ENCODE measurements at regions not wholly inside any gene's neighbourhood (a gene's known extent, or its start where the extent isn't known, plus 50 kb on each side); places are given as distances from the start of the nearest gene placed in this dataset.
"Not testable (repeated sequence)": the region's sequence is repeated elsewhere in the genome, so short reads cannot be mapped to it uniquely, and the experiment has no call there.

DNA sequence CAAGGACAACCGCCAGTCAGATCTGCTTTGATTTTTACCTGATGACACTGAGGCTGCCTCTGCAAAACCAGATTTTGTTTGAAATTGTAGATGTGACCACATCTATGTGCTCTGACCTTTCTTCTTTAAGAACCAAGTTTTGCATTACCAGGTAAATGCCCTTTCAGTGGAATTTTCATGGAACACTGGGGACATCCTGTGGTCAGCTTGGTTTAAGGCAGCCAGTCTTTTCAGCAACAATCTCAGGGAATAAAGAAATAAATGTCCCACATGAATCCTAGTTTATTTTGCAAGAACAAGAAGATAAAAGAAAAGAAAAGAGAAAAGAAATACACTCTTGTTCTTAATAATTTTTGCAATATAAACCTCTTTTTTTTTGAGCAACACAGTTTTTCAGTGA lies 90.6 kb downstream of the POU3F3 start:
- H3K4me1 Mint-ChIP-seq: no peaks in the 10 kb centered on the region
- no peaks in the 10 kb centered on the region for H3K36me3 Mint-ChIP-seq (ENCODE audit: low read depth)
- H3K9me3 Mint-ChIP-seq: no peaks in the 10 kb centered on the region
- no peak overlapping the region for H3K4me3 Mint-ChIP-seq
- no peak for DNase-seq
- ChIA-PET CTCF (no interaction called here), POLR2A (no interaction called here)
- no peak overlapping the region for H3K27ac Mint-ChIP-seq
- H3K27me3 Mint-ChIP-seq: peaks cover 3% of the 10 kb centered on the region

DNA sequence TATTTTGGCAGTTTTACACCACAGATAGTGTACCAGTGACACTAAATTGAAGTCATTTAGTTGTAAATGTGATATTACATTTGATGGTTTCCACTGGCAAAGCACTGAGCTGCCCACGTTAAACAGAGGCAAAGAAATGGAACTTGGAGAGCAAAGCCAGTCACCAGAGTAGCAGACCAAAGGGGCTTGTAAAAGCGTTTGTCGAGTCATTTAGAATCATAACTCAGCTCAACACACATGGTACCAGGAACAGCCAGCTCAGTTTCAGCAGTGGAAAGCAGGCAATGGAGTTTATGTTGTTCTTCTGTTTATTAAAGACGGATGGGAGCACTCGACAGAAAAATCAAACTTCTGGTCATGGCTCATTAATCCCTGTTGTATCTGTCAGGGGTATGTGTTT lies 91.2 kb downstream of the POU3F3 start:
- DNase-seq: no peak
- CTCF ChIA-PET: no interaction called here
- POLR2A ChIA-PET: no interaction called here
- Mint-ChIP-seq H3K9me3 (no peaks in the 10 kb centered on the region), H3K27me3 (peaks cover 3% of the 10 kb centered on the region), H3K36me3 (ENCODE audit: low read depth) (no peaks in the 10 kb centered on the region), H3K27ac (no peak overlapping the region), H3K4me1 (no peaks in the 10 kb centered on the region), H3K4me3 (no peak overlapping the region)

DNA sequence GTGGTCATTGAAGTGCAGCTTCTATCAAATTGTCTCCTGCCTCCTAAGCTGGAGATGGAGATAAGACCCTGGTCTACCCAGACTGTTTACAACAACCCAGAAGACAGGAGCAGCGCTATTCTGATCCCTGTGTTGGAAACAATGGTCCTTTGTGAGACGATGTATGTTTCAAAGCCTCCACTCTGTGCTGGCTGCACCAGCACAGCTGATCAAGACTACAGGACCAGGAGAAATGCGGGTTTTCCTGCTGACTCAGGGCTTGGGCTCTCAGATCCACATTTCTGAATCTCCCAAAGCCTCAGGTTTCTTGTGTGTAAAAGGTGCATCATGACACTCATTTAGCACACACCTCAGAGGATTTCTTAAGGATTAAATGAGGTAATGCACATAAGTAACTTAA lies 92.0 kb downstream of the POU3F3 start:
- no peaks in the 10 kb centered on the region for H3K4me1 Mint-ChIP-seq
- ChIA-PET CTCF (no interaction called here), POLR2A (no interaction called here)
- H3K9me3 Mint-ChIP-seq: no peaks in the 10 kb centered on the region
- H3K27me3 Mint-ChIP-seq: peaks cover 3% of the 10 kb centered on the region
- DNase-seq: no peak
- H3K27ac Mint-ChIP-seq: no peak overlapping the region
- no peak overlapping the region for H3K4me3 Mint-ChIP-seq
- H3K36me3 Mint-ChIP-seq (ENCODE audit: low read depth): no peaks in the 10 kb centered on the region

DNA sequence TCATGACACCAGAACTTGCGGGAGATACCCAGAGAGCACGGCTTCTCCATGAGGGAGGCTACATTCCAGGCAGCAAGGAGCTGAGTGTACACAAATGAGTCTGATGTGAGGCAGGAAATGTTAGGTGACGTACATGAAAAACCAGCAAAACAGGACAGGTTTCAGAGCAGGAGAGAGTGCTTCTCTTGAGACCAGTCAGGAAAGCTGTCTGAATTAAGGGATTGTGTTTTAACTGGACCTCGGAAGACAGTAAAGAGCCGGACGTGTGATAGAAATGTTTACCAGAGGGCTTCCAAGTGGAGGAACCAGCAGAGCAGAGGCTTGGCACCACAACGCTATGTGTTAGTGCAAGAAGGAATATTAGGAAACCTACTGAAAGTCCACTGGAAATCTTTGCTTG lies 90.4 kb upstream of the MRPS9 start:
- CTCF ChIA-PET; H3K4me1 Mint-ChIP-seq; H3K27ac Mint-ChIP-seq; H3K27me3 Mint-ChIP-seq; H3K4me3 Mint-ChIP-seq; H3K36me3 Mint-ChIP-seq (ENCODE audit: low read depth); POLR2A ChIA-PET; DNase-seq; H3K9me3 Mint-ChIP-seq: not testable (repeated sequence)

DNA sequence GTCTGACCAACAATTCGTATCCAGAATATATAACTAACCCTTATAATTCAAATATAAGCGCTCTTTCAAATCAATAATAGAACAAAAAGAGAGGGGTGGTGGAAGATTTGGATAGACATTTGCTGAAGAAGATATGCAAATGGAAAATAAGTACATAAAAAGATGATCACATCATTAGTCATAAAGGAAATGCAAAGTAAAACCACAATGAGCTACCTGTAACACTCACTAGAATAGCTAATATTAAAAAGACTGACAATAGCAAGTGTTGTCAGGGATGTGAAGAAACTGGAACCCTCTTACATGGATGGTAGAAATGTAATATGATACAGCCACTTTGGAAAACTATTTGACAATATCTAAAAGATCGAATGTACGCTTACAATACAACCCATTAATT lies 84.9 kb upstream of the MRPS9 start:
- Mint-ChIP-seq H3K27me3 (peaks cover 6% of the 10 kb centered on the region), H3K36me3 (ENCODE audit: low read depth) (no peaks in the 10 kb centered on the region), H3K27ac (no peak overlapping the region), H3K4me1 (no peaks in the 10 kb centered on the region), H3K4me3 (no peak overlapping the region), H3K9me3 (no peaks in the 10 kb centered on the region)
- ChIA-PET POLR2A (no interaction called here), CTCF (no interaction called here)
- DNase-seq: no peak

DNA sequence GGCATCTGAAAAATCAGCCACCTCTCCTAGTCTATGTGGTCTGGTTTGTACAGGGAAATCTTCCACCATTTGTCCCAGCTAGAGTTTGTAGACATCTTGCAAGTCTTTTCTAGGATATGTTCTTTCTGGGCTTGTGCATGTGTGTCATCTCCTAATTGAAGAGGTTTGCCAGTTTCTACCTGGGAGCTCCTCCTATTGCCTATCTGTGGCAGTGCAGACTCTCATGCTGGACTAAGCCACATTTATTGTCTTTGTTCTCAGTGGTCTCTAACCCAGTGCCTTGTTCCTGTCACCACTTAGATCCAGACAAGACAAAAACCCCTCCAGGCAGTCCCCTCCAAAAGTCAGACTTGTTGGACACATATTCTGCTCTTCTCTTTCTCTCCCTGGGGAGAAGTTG lies 72.0 kb upstream of the MRPS9 start:
- Mint-ChIP-seq H3K9me3 (peaks cover 3% of the 10 kb centered on the region), H3K36me3 (ENCODE audit: low read depth) (no peaks in the 10 kb centered on the region), H3K4me1 (peaks cover 2% of the 10 kb centered on the region), H3K4me3 (no peak overlapping the region), H3K27me3 (peaks cover 1% of the 10 kb centered on the region), H3K27ac (no peak overlapping the region)
- DNase-seq: no peak
- POLR2A ChIA-PET: no interaction called here
- CTCF ChIA-PET: no interaction called here

DNA sequence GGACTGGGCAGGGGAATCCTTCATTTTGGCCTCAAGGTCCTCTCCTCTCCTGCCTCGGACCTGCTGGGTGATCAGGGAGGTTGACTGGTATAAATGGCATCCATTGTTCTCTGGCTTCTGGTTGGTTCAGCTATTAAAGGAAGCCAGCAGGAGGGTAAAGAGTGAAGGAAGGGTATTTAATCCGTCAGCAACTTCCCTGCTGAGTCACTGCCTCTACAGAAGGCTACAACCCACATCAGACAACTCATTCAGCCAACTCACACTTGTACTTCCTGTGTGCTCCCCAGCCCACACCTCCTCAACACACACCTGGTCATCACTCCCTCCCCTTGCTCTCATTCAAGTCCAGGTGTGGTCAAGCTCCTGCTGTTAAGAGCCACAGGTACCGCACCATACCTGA lies 68.3 kb upstream of the MRPS9 start:
- no peaks in the 10 kb centered on the region for H3K9me3 Mint-ChIP-seq
- DNase-seq: no peak
- H3K27ac Mint-ChIP-seq: no peak overlapping the region
- ChIA-PET CTCF (no interaction called here), POLR2A (no interaction called here)
- H3K36me3 Mint-ChIP-seq (ENCODE audit: low read depth): no peaks in the 10 kb centered on the region
- no peak overlapping the region for H3K4me3 Mint-ChIP-seq
- peaks cover 2% of the 10 kb centered on the region for H3K4me1 Mint-ChIP-seq
- H3K27me3 Mint-ChIP-seq: no peaks in the 10 kb centered on the region

DNA sequence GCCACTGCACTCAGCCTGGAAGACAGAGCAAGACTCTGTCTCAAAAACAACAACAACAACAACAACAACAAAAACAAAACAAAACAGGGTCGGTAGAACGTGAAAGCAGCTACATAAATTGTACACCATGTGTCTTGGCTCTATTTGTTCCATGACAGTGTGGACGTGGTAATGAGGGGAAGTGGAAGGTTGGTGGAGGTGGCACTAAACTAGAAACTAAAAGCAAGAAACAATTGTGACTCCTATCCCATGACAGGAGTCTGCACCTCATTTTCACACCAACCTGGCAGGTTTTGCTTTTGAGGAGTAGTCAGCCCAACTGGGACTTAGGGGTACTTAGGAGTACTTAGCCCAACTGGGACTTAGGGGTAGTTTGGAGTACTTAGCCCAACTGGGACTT lies 62.5 kb upstream of the MRPS9 start:
- Mint-ChIP-seq H3K4me3 (no peak overlapping the region), H3K27ac (no peak overlapping the region), H3K36me3 (ENCODE audit: low read depth) (no peaks in the 10 kb centered on the region), H3K9me3 (no peaks in the 10 kb centered on the region), H3K27me3 (no peaks in the 10 kb centered on the region), H3K4me1 (no peaks in the 10 kb centered on the region)
- ChIA-PET CTCF (no interaction called here), POLR2A (no interaction called here)
- DNase-seq: no peak

DNA sequence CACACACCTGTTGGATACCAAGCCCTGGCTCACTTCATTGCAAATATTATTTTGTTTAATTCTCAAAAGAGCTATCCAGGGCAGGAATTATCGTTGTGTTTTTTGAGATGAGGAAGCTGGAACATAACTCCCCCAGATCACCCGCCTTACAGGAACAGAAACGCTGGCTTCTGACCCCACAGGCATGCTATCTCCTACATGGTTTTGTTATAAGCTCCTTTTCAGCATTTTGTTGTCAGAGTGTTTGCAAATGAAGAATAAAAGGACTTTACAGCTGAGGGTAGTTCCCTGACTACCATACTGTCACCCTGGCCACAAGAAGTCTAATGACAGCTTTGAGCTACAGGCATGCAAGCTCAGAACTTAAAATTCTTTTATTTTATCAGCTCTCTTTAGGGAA lies 62.0 kb upstream of the MRPS9 start:
- POLR2A ChIA-PET: no interaction called here
- Mint-ChIP-seq H3K36me3 (ENCODE audit: low read depth) (no peaks in the 10 kb centered on the region), H3K27me3 (no peaks in the 10 kb centered on the region), H3K4me1 (no peaks in the 10 kb centered on the region), H3K9me3 (no peaks in the 10 kb centered on the region), H3K27ac (no peak overlapping the region), H3K4me3 (no peak overlapping the region)
- no peak for DNase-seq
- CTCF ChIA-PET: interaction anchor here (0.9 kb wide), 1 partner anchor 43 kb away, joined by 3 read pairs; no protein-coding TSS in a partner anchor

DNA sequence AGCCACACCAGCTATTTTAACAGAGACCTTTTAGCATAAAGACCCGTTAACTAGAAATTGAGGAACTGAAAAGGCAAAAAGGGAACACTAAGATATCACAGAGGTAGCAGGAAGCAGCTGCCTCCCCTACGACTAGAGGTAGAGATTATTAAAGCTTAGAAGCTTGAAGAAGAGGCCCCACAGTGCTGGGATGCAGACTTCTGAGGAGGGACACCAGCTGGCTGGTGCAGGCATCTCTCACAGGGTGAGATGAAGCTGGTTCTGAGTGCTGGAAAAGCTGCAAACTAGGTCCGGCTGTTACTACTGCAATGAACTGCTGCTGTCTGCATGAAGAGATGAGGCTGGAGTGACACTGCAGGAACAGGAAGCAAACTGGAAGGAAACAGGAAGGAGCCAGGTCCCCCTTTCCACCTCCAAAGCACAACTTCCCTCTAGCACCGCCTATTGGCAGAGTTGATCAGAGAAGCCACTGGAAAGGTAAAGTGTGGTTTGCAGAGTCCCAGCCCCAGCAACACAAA lies 61.2 kb upstream of the MRPS9 start:
- ChIA-PET POLR2A (no interaction called here), CTCF (interaction anchor here (0.9 kb wide), 1 partner anchor 43 kb away, joined by 3 read pairs; no protein-coding TSS in a partner anchor)
- H3K36me3 Mint-ChIP-seq (ENCODE audit: low read depth): no peaks in the 10 kb centered on the region
- H3K4me3 Mint-ChIP-seq: no peak overlapping the region
- no peaks in the 10 kb centered on the region for H3K4me1 Mint-ChIP-seq
- H3K27ac Mint-ChIP-seq: no peak overlapping the region
- H3K9me3 Mint-ChIP-seq: no peaks in the 10 kb centered on the region
- DNase-seq: no peak
- H3K27me3 Mint-ChIP-seq: no peaks in the 10 kb centered on the region

DNA sequence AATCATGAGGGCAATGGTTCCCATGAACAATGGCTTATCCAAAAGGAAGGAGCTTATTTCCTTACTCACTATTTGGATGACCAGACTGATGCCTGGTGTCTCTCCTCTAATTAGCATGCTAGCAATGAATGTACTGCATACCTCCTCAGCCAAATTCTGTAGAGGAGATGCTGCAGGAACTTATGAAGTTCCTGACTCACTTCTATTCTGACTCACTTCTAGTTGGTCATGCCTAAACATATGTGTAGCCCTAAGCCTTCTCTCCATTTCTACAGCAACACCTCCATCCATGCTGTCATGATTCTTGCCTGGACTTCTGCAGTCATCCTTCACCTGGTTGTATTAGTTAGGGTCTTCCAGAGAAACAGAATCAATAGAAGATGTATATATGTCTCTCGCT lies 59.9 kb upstream of the MRPS9 start:
- Mint-ChIP-seq H3K4me3 (no peak overlapping the region), H3K4me1 (no peaks in the 10 kb centered on the region)
- CTCF ChIA-PET: no interaction called here

DNA sequence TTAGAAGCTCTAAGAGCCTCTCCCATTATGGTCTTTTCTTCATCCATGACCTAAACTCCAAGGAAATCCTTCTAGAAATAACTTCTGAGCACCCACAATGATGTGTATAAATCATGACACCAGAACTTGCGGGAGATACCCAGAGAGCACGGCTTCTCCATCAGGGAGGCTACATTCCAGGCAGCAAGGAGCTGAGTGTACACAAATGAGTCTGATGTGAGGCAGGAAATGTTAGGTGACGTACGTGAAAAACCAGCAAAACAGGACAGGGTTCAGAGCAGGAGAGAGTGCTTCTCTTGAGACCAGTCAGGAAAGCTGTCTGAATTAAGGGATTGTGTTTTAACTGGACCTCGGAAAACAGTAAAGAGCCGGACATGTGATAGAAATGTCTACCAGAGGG lies 58.1 kb upstream of the MRPS9 start:
- H3K36me3 Mint-ChIP-seq (ENCODE audit: low read depth); CTCF ChIA-PET; H3K4me3 Mint-ChIP-seq; H3K27ac Mint-ChIP-seq; H3K9me3 Mint-ChIP-seq; H3K27me3 Mint-ChIP-seq; H3K4me1 Mint-ChIP-seq; POLR2A ChIA-PET; DNase-seq: not testable (repeated sequence)

More for the DNA sequence above, 59.9 kb upstream of the MRPS9 start:
- Mint-ChIP-seq H3K36me3 (ENCODE audit: low read depth) (no peaks in the 10 kb centered on the region), H3K27me3 (no peaks in the 10 kb centered on the region), H3K27ac (no peak overlapping the region), H3K9me3 (no peaks in the 10 kb centered on the region)
- DNase-seq: no peak
- POLR2A ChIA-PET: no interaction called here

DNA sequence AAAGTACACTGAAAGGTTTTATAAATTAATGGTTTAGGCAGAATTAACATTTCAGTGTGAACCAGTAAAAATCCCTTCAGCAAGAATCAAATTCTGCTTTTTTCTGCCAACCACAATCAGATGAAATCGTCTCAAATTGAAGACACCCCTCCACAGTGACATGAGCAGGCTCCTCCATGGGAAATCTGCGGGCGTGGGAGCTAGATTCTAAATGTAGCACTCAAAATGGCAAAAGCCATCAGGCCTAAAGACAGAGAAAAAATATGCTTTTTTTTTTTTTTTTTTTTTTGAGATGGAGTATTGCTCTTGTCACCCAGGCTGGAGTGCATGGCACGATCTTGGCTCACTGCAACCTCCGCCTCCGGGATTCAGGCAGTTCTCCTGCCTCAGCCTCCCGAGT lies 55.8 kb upstream of the MRPS9 start:
- POLR2A ChIA-PET: no interaction called here
- no peaks in the 10 kb centered on the region for H3K27me3 Mint-ChIP-seq
- H3K36me3 Mint-ChIP-seq (ENCODE audit: low read depth): no peaks in the 10 kb centered on the region
- no peaks in the 10 kb centered on the region for H3K4me1 Mint-ChIP-seq
- H3K4me3 Mint-ChIP-seq: no peak overlapping the region
- peaks cover 4% of the 10 kb centered on the region for H3K9me3 Mint-ChIP-seq
- CTCF ChIA-PET: no interaction called here
- H3K27ac Mint-ChIP-seq: no peak overlapping the region
- no peak for DNase-seq
